ENCODE measurements at regions not wholly inside any gene's neighbourhood (a gene's known extent, or its start where the extent isn't known, plus 50 kb on each side); places are given as distances from the start of the nearest gene placed in this dataset.

- TF ChIP-seq CTCF (conservative IDR thresholded peaks at IDR 0.05 in 1 of 2, IDR thresholded peaks at IDR 0.05 in 1 of 2; ENCODE audit: extremely low read depth in 1 of 2, insufficient read depth in 1 of 2, low read depth in 1 of 2, low read length in 2 of 2) (no peak), EZH2 (IDR thresholded peaks at IDR 0.05; ENCODE audit: borderline replicate concordance, low read length) (no peak)
These were observed 118.8 kb upstream of the CCND2 start for GRCh38 chr12:4154672-4155225.
